ENCODE measurements at regions not wholly inside any gene's neighbourhood (a gene's known extent, or its start where the extent isn't known, plus 50 kb on each side); places are given as distances from the start of the nearest gene placed in this dataset.
"Not testable (repeated sequence)": the region's sequence is repeated elsewhere in the genome, so short reads cannot be mapped to it uniquely, and the experiment has no call there.

GRCh38 chr13:50414640-50415039, 399.4 kb downstream of the KCNRG start:
- no peak for DNase-seq
- in situ Hi-C loops (cut with MboI; ENCODE audit: low pct_unique_long_range_greater_than_20kb, low sequenced_read_pairs): no loop called here

- in situ Hi-C loops (cut with MboI; ENCODE audit: low pct_unique_long_range_greater_than_20kb, low sequenced_read_pairs): no loop called here
- no peak for DNase-seq
These were observed 400.2 kb downstream of the KCNRG start for GRCh38 chr13:50415428-50415827.

DNA sequence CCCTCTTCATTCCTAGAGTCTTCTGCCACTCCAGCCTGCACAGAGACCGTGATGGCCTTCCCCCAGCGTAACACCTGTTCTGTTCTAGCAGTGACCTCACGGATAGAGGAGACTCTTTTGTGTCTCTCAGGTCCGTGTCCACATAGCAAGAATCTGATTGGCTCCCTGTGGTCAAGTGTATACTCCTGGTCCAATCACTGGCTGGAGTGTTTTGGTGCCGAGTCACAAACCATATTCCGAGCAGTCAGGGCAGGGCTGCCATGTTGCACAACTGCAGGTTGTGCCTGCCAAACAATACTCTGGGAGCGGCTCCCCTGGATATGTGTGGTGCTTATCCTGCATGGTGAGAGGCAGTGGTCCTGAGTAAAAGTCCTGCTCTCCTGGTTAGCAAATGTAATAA, 402.4 kb downstream of the KCNRG start:
- DNase-seq: no peak
- in situ Hi-C loops (cut with MboI; ENCODE audit: low pct_unique_long_range_greater_than_20kb, low sequenced_read_pairs): no loop called here

DNA sequence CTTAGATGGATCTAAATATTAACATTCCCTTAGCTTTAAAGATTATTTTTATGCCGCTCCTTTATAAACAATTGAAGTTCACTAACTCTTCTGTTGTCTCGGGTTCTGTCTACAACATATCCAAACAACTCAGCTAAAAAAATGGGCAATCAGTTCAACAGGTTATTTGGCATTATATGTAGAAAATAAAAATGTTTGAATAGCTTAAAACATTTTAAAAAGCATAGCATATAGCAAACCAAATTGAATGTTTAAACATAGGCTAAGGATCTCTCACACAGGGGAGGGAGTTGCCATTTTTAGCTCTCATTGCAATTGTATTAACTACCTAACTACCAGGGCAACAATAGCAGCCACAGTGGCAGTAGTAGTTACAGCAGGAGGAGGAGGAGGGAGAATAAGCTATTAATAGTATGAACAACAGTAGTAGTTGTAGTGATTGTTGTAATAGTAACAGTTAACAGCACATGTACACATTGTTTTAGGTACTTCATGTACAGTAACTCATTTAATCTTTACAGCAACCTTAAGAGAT, 404.2 kb downstream of the KCNRG start:
- no peak for DNase-seq
- in situ Hi-C loops (cut with MboI; ENCODE audit: low pct_unique_long_range_greater_than_20kb, low sequenced_read_pairs): no loop called here

DNA sequence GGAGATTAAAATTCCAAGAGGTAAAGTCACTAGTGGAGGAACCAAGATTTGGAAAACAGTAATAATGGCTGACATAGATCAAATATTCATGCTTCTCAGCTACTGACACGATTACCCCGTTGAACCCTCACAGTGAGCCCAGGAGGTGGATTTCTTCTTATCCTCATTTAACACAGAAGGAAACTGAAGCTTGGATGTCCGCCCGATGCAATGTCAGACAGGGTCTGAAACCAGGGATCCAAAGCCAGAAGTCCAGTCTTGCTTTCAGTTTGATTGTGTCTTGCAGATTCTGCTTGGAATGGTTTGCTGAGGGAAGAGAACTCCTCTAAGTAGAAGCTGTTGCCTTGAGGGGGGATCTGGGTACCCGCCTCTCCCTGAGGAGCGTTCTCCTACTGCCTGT, 404.7 kb downstream of the KCNRG start:
- in situ Hi-C loops (cut with MboI; ENCODE audit: low pct_unique_long_range_greater_than_20kb, low sequenced_read_pairs): no loop called here
- DNase-seq: no peak

- in situ Hi-C loops (cut with MboI; ENCODE audit: low pct_unique_long_range_greater_than_20kb, low sequenced_read_pairs): no loop called here
- DNase-seq: no peak
These were observed 405.7 kb downstream of the KCNRG start for GRCh38 chr13:50420718-50421472.

- DNase-seq: no peak
- in situ Hi-C loops (cut with MboI; ENCODE audit: low pct_unique_long_range_greater_than_20kb, low sequenced_read_pairs): no loop called here
These were observed 406.4 kb downstream of the KCNRG start for GRCh38 chr13:50421473-50422130.

DNA sequence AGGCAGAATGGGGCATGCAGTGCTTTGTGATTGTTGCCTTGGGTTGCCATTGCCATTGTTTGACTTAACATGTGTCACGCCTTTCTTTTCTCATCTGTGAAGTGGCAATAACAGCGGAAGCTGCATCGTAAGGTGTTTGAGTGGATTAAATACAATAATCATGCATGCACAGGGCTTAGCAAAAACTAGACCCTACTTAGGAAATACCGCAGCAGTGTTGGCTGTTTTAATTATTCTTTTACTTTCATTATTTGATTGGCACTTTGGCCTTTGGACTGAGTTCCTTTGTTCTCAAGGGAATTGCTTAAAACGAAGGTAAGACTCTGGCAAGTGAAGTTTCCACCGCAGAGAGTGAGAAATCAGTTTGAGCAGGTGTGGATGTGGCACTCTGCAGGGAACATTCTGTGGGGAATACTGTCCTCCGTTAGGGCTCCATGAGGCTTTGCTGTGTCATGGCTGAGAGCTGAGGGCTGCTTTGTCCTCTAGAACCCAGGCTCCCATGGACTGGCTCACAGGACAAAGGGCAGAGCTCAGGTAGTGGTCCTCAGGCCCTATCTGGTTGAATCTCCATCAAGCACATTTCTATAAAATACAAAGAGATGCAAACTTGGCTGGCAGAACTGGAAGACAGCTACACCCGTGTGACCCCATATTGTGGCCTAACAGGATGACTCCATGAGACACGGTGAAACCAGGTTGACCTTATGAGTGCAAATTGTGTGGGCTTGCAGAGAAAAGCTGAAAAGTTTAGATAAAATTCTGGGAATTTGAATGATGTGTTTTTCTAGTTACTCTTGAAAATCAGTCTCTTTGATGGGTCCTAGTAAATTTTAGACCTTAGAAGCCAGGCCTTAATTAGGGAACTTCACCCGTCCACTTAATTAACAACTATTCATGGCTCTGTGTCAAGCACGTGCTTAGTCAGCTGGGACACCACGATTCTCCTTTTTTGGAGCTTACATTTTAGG, 407.2 kb downstream of the KCNRG start:
- no peak for DNase-seq
- in situ Hi-C loops (cut with MboI; ENCODE audit: low pct_unique_long_range_greater_than_20kb, low sequenced_read_pairs): no loop called here

- DNase-seq: no peak
- in situ Hi-C loops (cut with MboI; ENCODE audit: low pct_unique_long_range_greater_than_20kb, low sequenced_read_pairs): no loop called here
These were observed 409.7 kb downstream of the KCNRG start for GRCh38 chr13:50424993-50425392.

DNA sequence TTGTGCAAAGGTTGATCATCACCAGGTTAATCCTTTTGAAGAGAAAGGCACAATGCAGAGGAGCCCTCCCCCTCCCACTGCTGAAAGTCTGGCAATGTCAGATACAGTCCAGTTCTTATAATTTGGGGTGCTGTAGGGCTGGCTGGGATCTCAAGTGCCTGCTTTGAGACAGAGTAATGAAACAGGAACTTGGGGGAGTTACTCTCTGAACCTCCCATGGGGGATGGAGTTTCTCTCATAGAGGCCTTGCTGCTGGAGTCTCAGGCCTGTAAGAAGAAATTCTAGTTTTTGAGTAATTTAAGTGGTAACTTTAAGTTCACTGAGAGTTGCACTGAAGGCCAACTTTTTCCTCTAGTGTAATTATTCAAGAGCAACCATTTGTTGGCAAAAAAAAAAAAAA, 410.5 kb downstream of the KCNRG start:
- DNase-seq: peak; percentile 39

GRCh38 chr13:50426927-50427326, 411.7 kb downstream of the KCNRG start:
- no peak for DNase-seq
- in situ Hi-C loops (cut with MboI; ENCODE audit: low pct_unique_long_range_greater_than_20kb, low sequenced_read_pairs): no loop called here

More for the DNA sequence above, 410.5 kb downstream of the KCNRG start:
- in situ Hi-C loops (cut with MboI; ENCODE audit: low pct_unique_long_range_greater_than_20kb, low sequenced_read_pairs): no loop called here

- in situ Hi-C loops (cut with MboI; ENCODE audit: low pct_unique_long_range_greater_than_20kb, low sequenced_read_pairs); DNase-seq: not testable (repeated sequence)
These were observed 412.3 kb downstream of the KCNRG start for GRCh38 chr13:50427511-50427910.

GRCh38 chr13:50428183-50428877, 413.1 kb downstream of the KCNRG start:
- DNase-seq: no peak

GRCh38 chr13:50435011-50435410, 408.5 kb downstream of the DLEU7 start:
- DNase-seq: no peak
- in situ Hi-C loops (cut with MboI; ENCODE audit: low pct_unique_long_range_greater_than_20kb, low sequenced_read_pairs): no loop called here

More at GRCh38 chr13:50428183-50428877, 413.1 kb downstream of the KCNRG start:
- in situ Hi-C loops (cut with MboI; ENCODE audit: low pct_unique_long_range_greater_than_20kb, low sequenced_read_pairs): no loop called here

- in situ Hi-C loops (cut with MboI; ENCODE audit: low pct_unique_long_range_greater_than_20kb, low sequenced_read_pairs): no loop called here
- DNase-seq: no peak
These were observed 406.2 kb downstream of the DLEU7 start for GRCh38 chr13:50437252-50437651.

- in situ Hi-C loops (cut with MboI; ENCODE audit: low pct_unique_long_range_greater_than_20kb, low sequenced_read_pairs): no loop called here
- DNase-seq: no peak
These were observed 405.1 kb downstream of the DLEU7 start for GRCh38 chr13:50438351-50438750.

GRCh38 chr13:50441130-50441529, 402.4 kb downstream of the DLEU7 start:
- no peak for DNase-seq
- in situ Hi-C loops (cut with MboI; ENCODE audit: low pct_unique_long_range_greater_than_20kb, low sequenced_read_pairs): no loop called here

GRCh38 chr13:50444726-50445125, 398.8 kb downstream of the DLEU7 start:
- no peak for DNase-seq
- in situ Hi-C loops (cut with MboI; ENCODE audit: low pct_unique_long_range_greater_than_20kb, low sequenced_read_pairs): no loop called here

GRCh38 chr13:50446611-50447010, 396.9 kb downstream of the DLEU7 start:
- in situ Hi-C loops (cut with MboI; ENCODE audit: low pct_unique_long_range_greater_than_20kb, low sequenced_read_pairs): no loop called here
- DNase-seq: no peak

All from KBM-7 (cell line).